ENCODE measurements at regions not wholly inside any gene's neighbourhood (a gene's known extent, or its start where the extent isn't known, plus 50 kb on each side); places are given as distances from the start of the nearest gene placed in this dataset.

- no peak for DNase-seq (ENCODE audit: extremely low read depth, insufficient read length)
- Histone ChIP-seq H3K27me3 (replicated peaks; ENCODE audit: control insufficient read depth, insufficient read depth, low read length) (no peaks in the 10 kb centered on the region), H3K4me3 (replicated peaks; ENCODE audit: low read depth, low read length) (no peak overlapping the region), H3K36me3 (ENCODE audit: control insufficient read depth, insufficient read depth, low read length) (no peaks in the 10 kb centered on the region)
- TF ChIP-seq CTCF (IDR thresholded peaks at IDR 0.05; ENCODE audit: insufficient read depth, low read length, poor library complexity, severe bottlenecking): no peak
Measured at GRCh38 chr9:84493284-84493947, 152.9 kb upstream of the SLC28A3 start.

DNA sequence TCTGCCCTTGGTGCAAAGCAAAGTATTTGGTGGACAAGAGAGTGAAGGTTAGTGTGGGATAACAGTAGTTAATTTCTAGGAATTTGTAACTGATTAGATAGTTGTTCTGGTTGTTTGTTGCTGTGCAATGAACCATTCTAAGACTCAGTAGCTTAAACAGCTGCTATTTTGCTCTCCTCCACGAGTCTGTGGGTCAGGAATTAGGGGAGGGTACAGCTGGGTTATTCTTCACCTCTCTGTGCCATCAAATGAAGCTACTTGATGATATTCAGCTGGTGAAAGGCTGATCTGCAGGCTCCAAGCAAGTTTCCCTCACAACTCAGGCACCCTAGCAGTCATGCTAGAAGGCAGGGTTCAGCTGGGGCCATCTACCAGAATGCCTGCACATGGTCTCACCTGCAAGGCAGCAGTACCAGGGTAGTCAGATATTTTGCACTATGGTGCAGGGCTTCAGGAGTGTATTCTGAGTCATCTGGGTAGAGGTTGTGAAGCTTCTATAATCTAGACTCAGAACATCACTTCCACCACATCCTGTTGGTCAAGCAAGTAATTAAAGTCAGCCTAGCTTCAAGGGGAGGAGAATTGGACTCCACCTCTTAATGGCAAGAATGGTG lies 159.5 kb upstream of the SLC28A3 start:
- no peak for TF ChIP-seq CTCF (IDR thresholded peaks at IDR 0.05; ENCODE audit: insufficient read depth, low read length, poor library complexity, severe bottlenecking)
- Histone ChIP-seq H3K4me3 (replicated peaks; ENCODE audit: low read depth, low read length) (no peak overlapping the region), H3K36me3 (ENCODE audit: control insufficient read depth, insufficient read depth, low read length) (no peaks in the 10 kb centered on the region), H3K27me3 (replicated peaks; ENCODE audit: control insufficient read depth, insufficient read depth, low read length) (no peaks in the 10 kb centered on the region)
- DNase-seq (ENCODE audit: extremely low read depth, insufficient read length): peak; percentile 13

DNA sequence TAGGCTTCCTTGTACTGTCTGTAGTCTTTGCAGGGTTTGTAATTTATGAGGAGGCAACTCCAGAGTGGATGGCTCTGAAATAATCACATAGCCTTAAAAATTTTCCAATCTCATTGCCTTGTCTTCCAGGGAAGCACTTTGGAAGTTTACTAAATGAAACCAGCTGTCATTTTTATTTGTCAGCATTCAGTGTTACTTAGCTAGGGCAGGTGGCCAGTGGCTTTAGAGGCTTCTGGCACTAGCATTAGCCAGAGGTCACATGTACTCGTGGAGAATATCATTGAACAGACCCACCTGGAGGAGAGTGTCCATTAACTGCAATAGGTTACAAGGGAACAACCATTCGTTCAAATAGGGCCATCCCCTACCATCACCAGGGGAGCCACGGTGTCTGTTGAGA lies 160.3 kb upstream of the SLC28A3 start:
- no peak for DNase-seq (ENCODE audit: extremely low read depth, insufficient read length)
- no peaks in the 10 kb centered on the region for H3K27me3 ChIP-seq (replicated peaks; ENCODE audit: control insufficient read depth, insufficient read depth, low read length)
- no peak for TF ChIP-seq CTCF (IDR thresholded peaks at IDR 0.05; ENCODE audit: insufficient read depth, low read length, poor library complexity, severe bottlenecking)
- H3K4me3 ChIP-seq (replicated peaks; ENCODE audit: low read depth, low read length): no peak overlapping the region
- no peaks in the 10 kb centered on the region for H3K36me3 ChIP-seq (ENCODE audit: control insufficient read depth, insufficient read depth, low read length)

DNA sequence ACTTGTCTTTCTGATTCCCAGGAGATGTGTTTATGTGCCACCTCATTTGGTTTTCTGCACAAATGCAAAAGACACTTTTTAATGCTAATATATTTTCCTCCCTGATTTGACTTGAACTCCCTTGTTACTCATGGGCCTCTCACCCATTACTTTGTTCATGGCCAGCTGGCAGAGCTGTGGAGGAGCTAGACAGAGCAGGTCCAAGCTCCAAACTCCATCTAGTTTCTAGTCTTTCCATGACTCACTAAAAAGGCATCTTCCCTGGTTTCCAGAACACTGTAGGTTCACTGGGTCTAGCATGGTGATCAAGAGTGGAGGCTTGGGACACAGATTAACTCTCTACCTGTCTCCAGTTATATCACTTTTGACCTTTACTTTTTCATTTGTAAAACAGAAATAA lies 161.0 kb upstream of the SLC28A3 start:
- TF ChIP-seq CTCF (IDR thresholded peaks at IDR 0.05; ENCODE audit: insufficient read depth, low read length, poor library complexity, severe bottlenecking): no peak
- DNase-seq (ENCODE audit: extremely low read depth, insufficient read length): no peak

GRCh38 chr9:84502066-84502465 lies 161.5 kb upstream of the SLC28A3 start:
- H3K27me3 ChIP-seq (replicated peaks; ENCODE audit: control insufficient read depth, insufficient read depth, low read length): no peaks in the 10 kb centered on the region
- H3K36me3 ChIP-seq (ENCODE audit: control insufficient read depth, insufficient read depth, low read length): no peaks in the 10 kb centered on the region
- no peak for DNase-seq (ENCODE audit: extremely low read depth, insufficient read length)

More for the DNA sequence above, 161.0 kb upstream of the SLC28A3 start:
- no peaks in the 10 kb centered on the region for H3K27me3 ChIP-seq (replicated peaks; ENCODE audit: control insufficient read depth, insufficient read depth, low read length)
- no peak overlapping the region for H3K4me3 ChIP-seq (replicated peaks; ENCODE audit: low read depth, low read length)
- no peaks in the 10 kb centered on the region for H3K36me3 ChIP-seq (ENCODE audit: control insufficient read depth, insufficient read depth, low read length)

More at GRCh38 chr9:84502066-84502465, 161.5 kb upstream of the SLC28A3 start:
- no peak overlapping the region for H3K4me3 ChIP-seq (replicated peaks; ENCODE audit: low read depth, low read length)
- no peak for TF ChIP-seq CTCF (IDR thresholded peaks at IDR 0.05; ENCODE audit: insufficient read depth, low read length, poor library complexity, severe bottlenecking)

Measured in GM06990 (cell line).